Heart left ventricle (tissue), 16 donors: ENCODE measurements at regions not wholly inside any gene's neighbourhood (a gene's known extent, or its start where the extent isn't known, plus 50 kb on each side); places are given as distances from the start of the nearest gene placed in this dataset.

ENCODE experiments used
- ATAC-seq, 4 donors: fragments of 200-7000 bp; cut with Tn5 transposase; one replicate each; pipeline ENCODE4 v1.9.1; 2020 to 2022; ENCODE audit warnings: moderate library complexity in 4 of 4, mild to moderate bottlenecking in 3 of 4, moderate number of reproducible peaks in 1 of 4
- DNase-seq, 5 donors: peaks; one replicate each; pipeline ENCODE4 v3.0.0-alpha.2; 2020
- H3K27ac ChIP-seq, 12 donors: fragments of 200-600 bp; sonication (generic) in 4 of 12; one replicate each; pipeline versions ENCODE4 v1.5.0 to v1.8.0; 2016 to 2022; ENCODE audit warnings: mild to moderate bottlenecking in 2 of 12
- H3K27me3 ChIP-seq, 9 donors: fragments of 200-600 bp; sonication (generic) in 2 of 9; one replicate each; pipeline versions ENCODE4 v1.5.1 to v1.8.0; 2016 to 2022; ENCODE audit warnings: mild to moderate bottlenecking in 3 of 9
- H3K36me3 ChIP-seq, 9 donors: fragments of 200-600 bp; sonication (generic) in 2 of 9; one replicate each; pipeline versions ENCODE4 v1.5.0 to v1.8.0; 2018 to 2022; ENCODE audit warnings: mild to moderate bottlenecking in 2 of 9
- H3K4me1 ChIP-seq, 12 donors: fragments of 200-600 bp; sonication (generic) in 4 of 12; one replicate each; pipeline versions ENCODE4 v1.5.0 to v1.8.0; 2016 to 2022; ENCODE audit warnings: mild to moderate bottlenecking in 3 of 12
- H3K4me3 ChIP-seq, 12 donors: fragments of 200-600 bp; sonication (generic) in 4 of 12; one replicate each; pipeline versions ENCODE4 v1.5.0 to v1.8.0; 2017 to 2022; ENCODE audit warnings: mild to moderate bottlenecking in 9 of 12, moderate library complexity in 4 of 12
- H3K9me3 ChIP-seq, 12 donors: fragments of 200-600 bp; sonication (generic) in 4 of 12; one replicate each; pipeline versions ENCODE4 v1.5.0 to v1.8.0; 2016 to 2022; ENCODE audit warnings: mild to moderate bottlenecking in 1 of 12
- CTCF ChIP-seq, 12 donors: fragments of 200-600 bp; sonication (generic) in 4 of 12; IDR thresholded peaks; one replicate each; pipeline versions ENCODE4 v1.5.0 to v1.8.0; 2018 to 2022; ENCODE audit warnings: antibody characterized with exemption in 12 of 12, mild to moderate bottlenecking in 5 of 12
- POLR2A ChIP-seq, 2 donors: fragments of 450-650 bp; IDR thresholded peaks; one replicate each; pipeline ENCODE4 v1.6.1; 2017; ENCODE audit warnings: antibody characterized with exemption in 2 of 2, mild to moderate bottlenecking in 2 of 2, moderate library complexity in 2 of 2
- WGBS, 4 donors: extraction: QIAGEN DNeasy Blood & Tissue Kit in 2 of 4; methylation state at CpG; one replicate each; pipeline versions ENCODE4 v1.1.5 to v1.1.7; 2013 to 2018; 5-methylcytosine and 5-hydroxymethylcytosine counted together
- intact Hi-C, 10 donors: fragments of 100-400 bp; cut with DNase I; formaldehyde crosslinking; loops; one replicate each; pipeline versions ENCODE4 v1.11.1 to v1.14.2; 2022
- donor health status: ischemic (EF 13 %, LVEDD 7.1; RV severe dilation, severe dysfunction).
- donor health status: healthy with polysubstance abuse.
- donor health status: DM: no; HTN: yes; CAD: no.
- donor health status: DM: no; HTN: no; CAD: no.
- donor health status: ischemic (EF 25% LVEDD 6.9; RV normal size, moderate dysfunction).
- donor health status: ischemic (EF 25% LVEDD 5.7; RV mildly dilated, moderate dysfunction).
- donor health status: healthy.
- donor health status: DM: yes; HTN: yes; CAD: no.
- donor health status: ischemic (EF 35%, LVEDD 5.7; RV mildly dilated, moderate dysfunction).
- donor health status: nonischemic (EF 11% LVEDD 7.7; RV severe dilation, severe dysfunction).
- donor health status: DM: yes; HTN: yes; CAD: no.
- donor health status: PGD.
- donor health status: ischemic (EF 29% LVEDD 5.4; RV normal size, mild dysfunction).
- donor health status: nonischemic (EF 23%, LVEDD 6.1; RV moderate dilation, normal function).

- no peak for ATAC-seq
- WGBS, 4 donors = 84 to 90% (median 88%) methylated on average over 3 of the region's 3 CpGs
- Histone ChIP-seq H3K36me3 (no peaks in the 10 kb centered on the region), H3K4me3 (no peak overlapping the region), H3K27ac (peak overlapping the region in 2 of 12 donors; percentile 2 to 47), H3K27me3 (no peaks in the 10 kb centered on the region), H3K9me3 (peaks cover 0 to 7% (median 0%) of the 10 kb centered on the region in 12 donors), H3K4me1 (peaks cover 0 to 56% (median 5%) of the 10 kb centered on the region in 12 donors)
- TF ChIP-seq CTCF (IDR thresholded peaks at IDR 0.05) (no peak), POLR2A (IDR thresholded peaks at IDR 0.05) (no peak)
- intact Hi-C loops = loop anchor here in 1 of 10 donors (10.0 kb wide), 1 partner anchor 128 kb away; no protein-coding TSS in a partner anchor
- DNase-seq = no peak
Observed at GRCh38 chr17:63276821-63277220, 169.3 kb downstream of the CYB561 start.

- peaks cover 0 to 10% (median 0%) of the 10 kb centered on the region in 12 donors for H3K9me3 ChIP-seq
- WGBS, 4 donors = 82 to 92% (median 90%) methylated on average over 3 of the region's 3 CpGs
- ATAC-seq = no peak
- TF ChIP-seq CTCF (IDR thresholded peaks at IDR 0.05) = no peak
- no peak for TF ChIP-seq POLR2A (IDR thresholded peaks at IDR 0.05)
- intact Hi-C loops = loop anchor here in 1 of 10 donors (10.0 kb wide), 1 partner anchor 127 kb away; no protein-coding TSS in a partner anchor
- peak overlapping the region in 1 of 12 donors; percentile 47 for H3K27ac ChIP-seq
- H3K4me1 ChIP-seq = peaks cover 0 to 56% (median 5%) of the 10 kb centered on the region in 12 donors
- DNase-seq = no peak
- no peak overlapping the region for H3K4me3 ChIP-seq
- H3K36me3 ChIP-seq = no peaks in the 10 kb centered on the region
- H3K27me3 ChIP-seq = no peaks in the 10 kb centered on the region
Observed at GRCh38 chr17:63277629-63278028, 168.5 kb downstream of the CYB561 start.

DNA sequence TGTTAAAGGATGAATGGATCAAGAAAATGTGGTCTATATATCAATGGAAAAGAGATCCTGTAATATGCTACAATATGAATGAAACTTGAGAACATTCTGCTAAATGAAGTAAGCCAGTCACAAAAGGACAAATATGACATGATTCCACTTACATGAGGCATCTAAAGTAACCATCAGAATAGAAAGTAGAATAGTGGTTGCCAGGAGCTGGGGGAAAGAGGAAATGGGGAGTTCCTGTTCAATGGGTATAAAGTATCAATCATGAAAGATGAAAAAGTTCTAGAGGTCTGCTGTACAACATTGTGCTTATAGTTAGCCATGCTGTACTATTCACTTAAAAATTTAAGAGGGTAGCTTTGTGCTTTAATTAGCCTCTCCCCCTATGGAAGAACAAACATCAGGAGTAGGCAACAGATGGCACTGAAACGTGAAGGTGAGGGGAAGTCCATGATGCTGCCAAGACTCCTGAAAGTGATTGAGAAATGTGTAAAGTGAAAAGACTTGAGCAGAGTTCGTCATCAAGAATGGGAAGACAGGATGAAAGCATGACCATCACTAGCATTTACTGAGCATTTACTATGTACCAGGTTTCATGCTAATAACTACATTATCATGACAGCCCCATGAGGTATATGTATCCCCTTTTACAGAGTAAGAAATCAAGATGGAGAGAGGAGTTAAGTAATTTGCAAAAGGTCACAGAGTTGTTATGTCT, 167.2 kb downstream of the CYB561 start:
- no peak for DNase-seq
- no peak overlapping the region for H3K4me3 ChIP-seq
- H3K27ac ChIP-seq = peak overlapping the region in 1 of 12 donors; percentile 28
- peaks cover 0 to 23% (median 0%) of the 10 kb centered on the region in 12 donors for H3K9me3 ChIP-seq
- no peaks in the 10 kb centered on the region for H3K36me3 ChIP-seq
- ATAC-seq = no peak
- 82 to 89% (median 84%) methylated on average over 2 of the region's 2 CpGs for WGBS, 4 donors
- intact Hi-C loops = loop anchor here in 1 of 10 donors (10.0 kb wide), 1 partner anchor 126 kb away; no protein-coding TSS in a partner anchor
- TF ChIP-seq POLR2A (IDR thresholded peaks at IDR 0.05) (no peak), CTCF (IDR thresholded peaks at IDR 0.05) (no peak)
- H3K4me1 ChIP-seq = peaks cover 0 to 56% (median under 1%) of the 10 kb centered on the region in 12 donors
- no peaks in the 10 kb centered on the region for H3K27me3 ChIP-seq

DNA sequence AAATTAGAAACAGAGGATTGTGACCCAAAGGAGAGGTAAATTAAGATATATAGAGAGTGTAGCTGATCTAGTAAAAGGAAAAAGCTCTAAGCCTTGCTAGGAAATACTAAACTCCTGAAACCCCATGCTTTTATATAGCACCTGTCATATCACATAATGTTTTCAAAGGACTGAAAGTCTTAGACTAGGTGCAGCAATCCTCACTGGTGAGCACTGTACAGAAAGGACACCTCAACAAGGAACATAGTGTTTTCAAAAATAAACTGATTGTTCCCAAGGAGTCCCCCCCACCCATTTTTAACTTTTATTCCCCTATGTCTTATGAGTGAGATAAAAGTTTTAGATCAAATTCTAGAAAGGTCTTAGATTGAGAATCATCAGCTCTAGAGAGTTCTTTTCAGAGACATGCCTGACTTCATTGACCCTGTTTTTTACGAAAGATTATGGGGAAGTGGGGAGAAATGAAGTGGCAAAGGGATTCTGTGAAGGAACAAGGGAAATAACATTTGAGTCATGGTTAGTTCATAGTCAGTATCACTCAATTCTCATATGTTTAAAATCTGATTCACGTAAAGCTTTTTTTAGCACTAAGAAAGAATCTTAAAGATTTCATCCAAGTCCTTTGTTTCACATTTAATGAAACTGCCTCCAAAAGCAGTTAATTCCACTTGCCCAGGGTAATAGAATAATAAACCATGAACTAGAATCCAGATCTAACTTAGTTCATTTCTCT, 166.4 kb downstream of the CYB561 start:
- H3K36me3 ChIP-seq = no peaks in the 10 kb centered on the region
- no peak for TF ChIP-seq POLR2A (IDR thresholded peaks at IDR 0.05)
- no peak for TF ChIP-seq CTCF (IDR thresholded peaks at IDR 0.05)
- peaks cover 0 to 30% (median 0%) of the 10 kb centered on the region in 12 donors for H3K9me3 ChIP-seq
- intact Hi-C loops = loop anchor here in 1 of 10 donors (10.0 kb wide), 1 partner anchor 125 kb away; no protein-coding TSS in a partner anchor
- peaks cover 0 to 53% (median 0%) of the 10 kb centered on the region in 12 donors for H3K4me1 ChIP-seq
- WGBS, 4 donors = 85 to 91% (median 89%) methylated on average over 2 of the region's 2 CpGs
- ATAC-seq (no peak), DNase-seq (no peak)
- H3K27me3 ChIP-seq = no peaks in the 10 kb centered on the region
- H3K27ac ChIP-seq = peak overlapping the region in 2 of 12 donors; percentile 4 to 28
- no peak overlapping the region for H3K4me3 ChIP-seq
